Naive thymus-derived CD8-positive, alpha-beta T cell (primary cell): ENCODE measurements at regions not wholly inside any gene's neighbourhood (a gene's known extent, or its start where the extent isn't known, plus 50 kb on each side); places are given as distances from the start of the nearest gene placed in this dataset. TPM values are rescaled to one million over a fixed set of nuclear protein-coding genes. Genes with fewer than 3 reads are reported as not detected.

Source experiments
- ATAC-seq, 2 donors: fragments of 150-1000 bp; cut with Tn5 transposase in 1 of 2; sonication (Bioruptor Pico), chemical (Tn5 transposase) in 1 of 2; 1 replicate in 1 of 2; 2 replicates in 1 of 2; pipeline ENCODE4 v1.10.0; 2021; ENCODE audit warnings: mild to moderate bottlenecking in 2 of 2, moderate library complexity in 2 of 2
- POLR2A ChIA-PET: fragments of 350-600 bp; sonication (Branson Sonifier 250); formaldehyde crosslinking; loops from one replicate; lab custom pipeline; 2021; ENCODE audit warnings: antibody characterized with exemption; lab: Charles Lee
- DNase-seq, 10 donors: peaks; one replicate each; pipeline versions ENCODE4 v3.0.0 to v3.0.0-alpha.2; 2020 to 2022
- H3K27ac Mint-ChIP-seq, 10 donors: one replicate each; pipeline ENCODE4 v1.8.0; 2020 to 2022; ENCODE audit warnings: mild to moderate bottlenecking in 10 of 10, mixed read lengths in 10 of 10, moderate library complexity in 4 of 10, inconsistent platforms in 1 of 10
- H3K27me3 Mint-ChIP-seq, 5 donors: one replicate each; pipeline ENCODE4 v1.8.0; 2021 to 2022; ENCODE audit warnings: mixed read lengths in 5 of 5
- H3K36me3 Mint-ChIP-seq, 3 donors: one replicate each; pipeline ENCODE4 v1.8.0; 2020 to 2022; ENCODE audit warnings: mixed read lengths in 3 of 3, mild to moderate bottlenecking in 2 of 3, inconsistent platforms in 1 of 3
- H3K4me1 Mint-ChIP-seq, 4 donors: one replicate each; pipeline ENCODE4 v1.8.0; 2021 to 2022; ENCODE audit warnings: mixed read lengths in 4 of 4
- H3K4me3 Mint-ChIP-seq, 10 donors: one replicate each; pipeline ENCODE4 v1.8.0; 2020 to 2022; ENCODE audit warnings: mild to moderate bottlenecking in 10 of 10, mixed read lengths in 10 of 10, moderate library complexity in 6 of 10, inconsistent platforms in 1 of 10
- H3K9me3 Mint-ChIP-seq, 9 donors: one replicate each; pipeline ENCODE4 v1.8.0; 2020 to 2022; ENCODE audit warnings: mixed read lengths in 9 of 9, mild to moderate bottlenecking in 3 of 9, inconsistent platforms in 1 of 9, moderate library complexity in 1 of 9
- microRNA-seq: library from miRNA; unstranded; fragments of <30 nt; microRNA quantifications from one replicate; pipeline ENCODE4 v1.2.0, GENCODE V29; 2022; ENCODE audit warnings: borderline microRNAs expressed

DNA sequence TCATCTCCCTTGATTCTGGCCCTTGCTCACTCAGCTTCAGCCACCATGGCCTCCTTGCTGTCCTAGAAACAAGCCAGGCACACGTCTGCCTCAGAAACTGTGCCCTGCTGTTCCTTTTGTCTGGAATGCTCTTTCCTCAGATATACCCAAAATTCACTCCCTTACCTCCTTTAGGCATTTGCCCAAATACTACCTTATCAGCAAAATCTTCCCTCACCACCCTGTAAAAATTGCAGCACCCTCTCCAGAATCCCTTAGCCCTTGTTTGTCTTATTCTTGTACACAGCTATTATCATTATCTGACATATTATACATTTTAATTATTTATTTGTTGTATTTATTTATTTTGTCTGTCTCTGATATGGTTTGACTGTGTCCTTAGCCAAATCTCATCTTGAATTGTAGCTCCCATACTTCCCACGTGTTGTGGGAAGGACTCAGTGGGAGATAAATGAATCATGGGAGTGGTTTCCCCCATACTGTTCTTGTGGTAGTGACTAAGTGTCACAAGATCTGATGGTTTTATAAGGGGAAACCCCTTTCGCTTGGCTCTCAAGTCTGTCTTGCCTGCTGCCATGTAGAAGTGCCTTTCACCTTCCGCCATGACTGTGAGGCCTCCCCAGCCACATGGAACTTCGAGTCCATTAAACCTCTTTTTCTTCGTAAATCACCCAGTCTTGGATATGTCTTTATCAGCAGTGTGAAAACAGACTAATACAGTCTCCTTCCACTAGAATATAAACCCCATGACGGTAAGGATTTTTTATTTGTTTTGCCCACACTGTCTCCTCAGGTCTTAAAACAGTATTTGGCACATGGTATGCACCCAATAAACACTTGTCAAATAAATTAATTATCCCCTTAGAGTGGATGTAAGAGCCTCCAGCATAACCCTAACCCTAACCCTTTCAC is 60.0 kb upstream of the STT3B start:
- Mint-ChIP-seq H3K27ac (peak overlapping the region in 2 of 10 donors; percentile 11 to 51), H3K4me1 (peaks cover 8 to 22% (median 19%) of the 10 kb centered on the region in 4 donors), H3K9me3 (peaks cover 0 to 4% (median 0%) of the 10 kb centered on the region in 9 donors), H3K27me3 (no peaks in the 10 kb centered on the region), H3K36me3 (peaks cover 0 to 28% (median 10%) of the 10 kb centered on the region in 3 donors), H3K4me3 (no peak overlapping the region)
- POLR2A ChIA-PET, result no interaction called here
- no peak for ATAC-seq
- DNase-seq, result no peak

GRCh38 chr3:31476209-31476608 is 56.5 kb upstream of the STT3B start:
- no peaks in the 10 kb centered on the region for H3K27me3 Mint-ChIP-seq

GRCh38 chr3:31479431-31479830 is 53.3 kb upstream of the STT3B start:
- DNase-seq, result no peak
- POLR2A ChIA-PET, result no interaction called here
- no peak overlapping the region for H3K27ac Mint-ChIP-seq
- no peak overlapping the region for H3K4me3 Mint-ChIP-seq
- peaks cover 0 to 24% (median 5%) of the 10 kb centered on the region in 3 donors for H3K36me3 Mint-ChIP-seq
- H3K27me3 Mint-ChIP-seq, result no peaks in the 10 kb centered on the region
- no peak for ATAC-seq
- peaks cover 0 to 17% (median 6%) of the 10 kb centered on the region in 9 donors for H3K9me3 Mint-ChIP-seq
- peaks cover 0 to 4% (median 0%) of the 10 kb centered on the region in 4 donors for H3K4me1 Mint-ChIP-seq

More at GRCh38 chr3:31476209-31476608, 56.5 kb upstream of the STT3B start:
- no peak overlapping the region for H3K27ac Mint-ChIP-seq
- peaks cover 0 to 17% (median 7%) of the 10 kb centered on the region in 9 donors for H3K9me3 Mint-ChIP-seq
- POLR2A ChIA-PET, result no interaction called here
- no peak overlapping the region for H3K4me3 Mint-ChIP-seq
- DNase-seq, result no peak
- H3K36me3 Mint-ChIP-seq, result peaks cover 2 to 37% (median 5%) of the 10 kb centered on the region in 3 donors
- no peak for ATAC-seq
- H3K4me1 Mint-ChIP-seq, result peaks cover 4 to 13% (median 11%) of the 10 kb centered on the region in 4 donors

GRCh38 chr3:31481697-31482096 is 51.0 kb upstream of the STT3B start:
- no peak overlapping the region for H3K27ac Mint-ChIP-seq
- H3K4me1 Mint-ChIP-seq, result peaks cover 1 to 10% (median 8%) of the 10 kb centered on the region in 4 donors
- ATAC-seq (no peak), DNase-seq (no peak)
- no peaks in the 10 kb centered on the region for H3K27me3 Mint-ChIP-seq
- H3K9me3 Mint-ChIP-seq, result peaks cover 0 to 17% (median 6%) of the 10 kb centered on the region in 9 donors
- POLR2A ChIA-PET, result no interaction called here
- H3K4me3 Mint-ChIP-seq, result no peak overlapping the region
- peaks cover 0 to 24% (median 5%) of the 10 kb centered on the region in 3 donors for H3K36me3 Mint-ChIP-seq

DNA sequence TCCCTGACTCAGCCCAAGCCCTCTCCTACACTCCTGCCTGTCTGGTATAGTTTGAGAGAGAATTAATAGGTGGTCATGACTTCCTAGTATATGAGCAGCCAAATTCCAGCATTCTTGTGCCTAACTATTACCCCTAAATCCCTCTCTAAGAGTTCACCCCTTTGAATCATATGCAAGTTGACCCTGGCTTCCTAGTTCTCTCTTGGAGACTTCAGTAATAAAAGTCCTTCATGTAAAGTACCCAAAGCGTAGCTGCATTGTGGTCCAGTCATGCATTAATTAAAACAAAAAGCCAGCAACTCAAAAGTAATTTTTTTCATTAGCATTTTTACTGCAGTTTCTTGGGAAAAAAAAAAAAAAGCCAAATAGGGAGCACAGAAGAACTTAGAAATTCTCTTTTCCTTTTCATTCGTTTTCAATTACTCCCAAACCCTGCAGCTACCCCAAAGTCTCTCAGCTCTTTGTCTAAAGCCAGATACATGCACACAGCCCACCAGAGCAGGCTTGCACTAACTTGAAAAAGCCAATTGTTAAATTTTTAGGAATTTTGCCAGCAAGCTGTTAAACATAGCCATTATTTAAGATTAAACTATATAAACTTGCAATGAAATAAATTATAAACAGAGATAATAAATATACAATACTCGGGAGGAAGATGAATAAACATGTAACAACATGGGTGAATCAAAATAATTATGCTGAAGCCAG is 50.1 kb upstream of the STT3B start:
- H3K27ac Mint-ChIP-seq, result peak overlapping the region in 2 of 10 donors; percentile 4 to 11
- no peak overlapping the region for H3K4me3 Mint-ChIP-seq
- H3K27me3 Mint-ChIP-seq, result no peaks in the 10 kb centered on the region
- H3K36me3 Mint-ChIP-seq, result peaks cover 0 to 24% (median 5%) of the 10 kb centered on the region in 3 donors
- POLR2A ChIA-PET, result interaction anchor here (0.7 kb wide), 1 partner anchor 9 kb away, joined by 3 read pairs; no protein-coding TSS in a partner anchor
- no peak for DNase-seq
- peaks cover 1 to 9% (median 7%) of the 10 kb centered on the region in 4 donors for H3K4me1 Mint-ChIP-seq
- H3K9me3 Mint-ChIP-seq, result peaks cover 0 to 17% (median 6%) of the 10 kb centered on the region in 9 donors
- ATAC-seq, result no peak

Small RNA genes lying in the stretch of these regions (microRNA-seq; reads per million reads assigned to microRNA genes)
- not detected for gene MIR466
